ENCODE measurements at regions not wholly inside any gene's neighbourhood (a gene's known extent, or its start where the extent isn't known, plus 50 kb on each side); places are given as distances from the start of the nearest gene placed in this dataset.

- Histone ChIP-seq H3K27ac (ENCODE audit: low read depth in 1 of 2, low read length in 2 of 2) (no peak overlapping the region), H3K27me3 (ENCODE audit: control insufficient read depth in 4 of 4, insufficient read depth in 4 of 4, low read length in 3 of 4) (no peaks in the 10 kb centered on the region), H3K9ac (ENCODE audit: low read depth in 1 of 2, low read length in 2 of 2) (no peak overlapping the region), H3K9me3 (ENCODE audit: control insufficient read depth in 4 of 4, low read length in 3 of 4) (no peaks in the 10 kb centered on the region), H3K4me3 (ENCODE audit: low read depth in 1 of 3, low read length in 3 of 3) (no peak overlapping the region), H3K4me1 (ENCODE audit: control insufficient read depth in 4 of 4, insufficient read depth in 4 of 4, low read length in 3 of 4) (no peaks in the 10 kb centered on the region), H3K36me3 (ENCODE audit: control insufficient read depth in 4 of 4, insufficient read depth in 3 of 4, low read depth in 1 of 4, low read length in 3 of 4) (no peaks in the 10 kb centered on the region)
- no peak for DNase-seq (ENCODE audit: low spot score)
- TF ChIP-seq ATF3 (IDR thresholded peaks at IDR 0.05) (no peak), RXRA (IDR thresholded peaks at IDR 0.05) (no peak), FOXA1 (IDR thresholded peaks at IDR 0.05) (no peak), ZBTB33 (IDR thresholded peaks at IDR 0.05) (no peak), SP1 (IDR thresholded peaks at IDR 0.05) (no peak), HNF4G (IDR thresholded peaks at IDR 0.05) (no peak), CTCF (IDR thresholded peaks at IDR 0.05; ENCODE audit: low read depth, low read length, missing input control) (no peak), GABPA (IDR thresholded peaks at IDR 0.05 in 1 of 2, conservative IDR thresholded peaks at IDR 0.05 in 1 of 2) (no peak), FOXA2 (IDR thresholded peaks at IDR 0.05) (no peak), EGR1 (IDR thresholded peaks at IDR 0.05; ENCODE audit: low read depth in 2 of 2) (no peak), JUND (IDR thresholded peaks at IDR 0.05) (no peak), YY1 (IDR thresholded peaks at IDR 0.05) (no peak), TAF1 (conservative IDR thresholded peaks at IDR 0.05) (no peak)
- WGBS, result 54% methylated on average over 4 of the region's 4 CpGs
These were observed 286.4 kb downstream of the NXPE2 start for GRCh38 chr11:114964676-114965214.

GRCh38 chr11:114970927-114971645, 292.8 kb downstream of the NXPE2 start:
- Histone ChIP-seq H3K4me1 (ENCODE audit: control insufficient read depth in 4 of 4, insufficient read depth in 4 of 4, low read length in 3 of 4) (no peaks in the 10 kb centered on the region), H3K36me3 (ENCODE audit: control insufficient read depth in 4 of 4, insufficient read depth in 3 of 4, low read depth in 1 of 4, low read length in 3 of 4) (no peaks in the 10 kb centered on the region), H3K4me3 (ENCODE audit: low read depth in 1 of 3, low read length in 3 of 3) (no peak overlapping the region), H3K27me3 (ENCODE audit: control insufficient read depth in 4 of 4, insufficient read depth in 4 of 4, low read length in 3 of 4) (no peaks in the 10 kb centered on the region), H3K27ac (ENCODE audit: low read depth in 1 of 2, low read length in 2 of 2) (no peak overlapping the region), H3K9ac (ENCODE audit: low read depth in 1 of 2, low read length in 2 of 2) (no peak overlapping the region), H3K9me3 (ENCODE audit: control insufficient read depth in 4 of 4, low read length in 3 of 4) (no peaks in the 10 kb centered on the region)
- TF ChIP-seq NR2F2 (IDR thresholded peaks at IDR 0.05) (no peak), TAF1 (conservative IDR thresholded peaks at IDR 0.05) (no peak)
- DNase-seq (ENCODE audit: low spot score), result no peak
- 87% methylated on average over 9 of the region's 9 CpGs for WGBS

- H3K4me3 ChIP-seq (ENCODE audit: low read depth in 1 of 3, low read length in 3 of 3), result no peak overlapping the region
- H3K27ac ChIP-seq (ENCODE audit: low read depth in 1 of 2, low read length in 2 of 2), result no peak overlapping the region
- WGBS, result 56% methylated on average over 2 of the region's 2 CpGs
- no peaks in the 10 kb centered on the region for H3K4me1 ChIP-seq (ENCODE audit: control insufficient read depth in 4 of 4, insufficient read depth in 4 of 4, low read length in 3 of 4)
- H3K9ac ChIP-seq (ENCODE audit: low read depth in 1 of 2, low read length in 2 of 2), result no peak overlapping the region
- no peaks in the 10 kb centered on the region for H3K36me3 ChIP-seq (ENCODE audit: control insufficient read depth in 4 of 4, insufficient read depth in 3 of 4, low read depth in 1 of 4, low read length in 3 of 4)
- no peaks in the 10 kb centered on the region for H3K9me3 ChIP-seq (ENCODE audit: control insufficient read depth in 4 of 4, low read length in 3 of 4)
- no peak for DNase-seq (ENCODE audit: low spot score)
- peaks cover 0 to 2% (median 0%) of the 10 kb centered on the region in 4 donors for H3K27me3 ChIP-seq (ENCODE audit: control insufficient read depth in 4 of 4, insufficient read depth in 4 of 4, low read length in 3 of 4)
- TF ChIP-seq MAX (IDR thresholded peaks at IDR 0.05), result no peak
- no peak for TF ChIP-seq ATF3 (IDR thresholded peaks at IDR 0.05)
- TF ChIP-seq HNF4A (conservative IDR thresholded peaks at IDR 0.05), result no peak
- no peak for TF ChIP-seq FOXA2 (IDR thresholded peaks at IDR 0.05)
- TF ChIP-seq CTCF (IDR thresholded peaks at IDR 0.05; ENCODE audit: low read depth, low read length, missing input control), result no peak
- no peak for TF ChIP-seq RXRA (IDR thresholded peaks at IDR 0.05)
- no peak for TF ChIP-seq YY1 (IDR thresholded peaks at IDR 0.05)
- no peak for TF ChIP-seq EGR1 (IDR thresholded peaks at IDR 0.05; ENCODE audit: low read depth in 2 of 2)
- TF ChIP-seq HNF4G (IDR thresholded peaks at IDR 0.05), result no peak
- TF ChIP-seq SP1 (IDR thresholded peaks at IDR 0.05), result no peak
These were observed 293.8 kb downstream of the NXPE2 start for GRCh38 chr11:114972105-114972504.
